OCI-LY7 (cell line): ENCODE measurements at regions not wholly inside any gene's neighbourhood (a gene's known extent, or its start where the extent isn't known, plus 50 kb on each side); places are given as distances from the start of the nearest gene placed in this dataset.

Experiments
- BruUV-seq: library from RNA; stranded (reverse); fragments of 400-500 nt; replicated peaks from 2 replicates; lab custom pipeline; 2021; lab: Mats Ljungman, UMichigan
- CTCF ChIA-PET: fragments of 300-600 bp; sonication (Branson Sonifier 250); formaldehyde crosslinking; loops from one replicate; lab custom pipeline; 2022; ENCODE audit warnings: antibody characterized with exemption; ENCODE audit not compliant: unreplicated experiment; lab: Charles Lee
- POLR2A ChIA-PET: fragments of 300-600 bp; sonication (Branson Sonifier 250); formaldehyde crosslinking; loops from one replicate; lab custom pipeline; 2022; ENCODE audit warnings: antibody characterized with exemption; lab: Charles Lee
- DNase-seq: peaks from one replicate; pipeline ENCODE4 v3.0.0-alpha.2; 2015; ENCODE audit warnings: low spot score
- H2AFZ ChIP-seq: fragments of 200-600 bp; sonication (generic), shearing (Covaris generic); 2 replicates; pipeline ENCODE4 v1.6.1; 2014; ENCODE audit warnings: mild to moderate bottlenecking, antibody characterized with exemption, low read length, moderate library complexity
- H3K27ac ChIP-seq: fragments of 200-600 bp; sonication (generic); 2 replicates; pipeline ENCODE4 v1.5.1; 2014; ENCODE audit warnings: mixed run types, low read depth, mild to moderate bottlenecking, moderate library complexity, low read length, inconsistent platforms; ENCODE audit not compliant: poor library complexity, severe bottlenecking
- H3K36me3 ChIP-seq: fragments of 200-600 bp; sonication (generic); 2 replicates; pipeline ENCODE4 v1.6.1; 2014; ENCODE audit warnings: mild to moderate bottlenecking, antibody characterized with exemption, low read length, moderate library complexity, mixed read lengths; ENCODE audit not compliant: insufficient read depth
- H3K4me1 ChIP-seq: fragments of 200-600 bp; sonication (generic); 2 replicates; pipeline ENCODE4 v1.5.1; 2014; ENCODE audit warnings: mild to moderate bottlenecking, low read length; ENCODE audit not compliant: insufficient read depth, poor library complexity, severe bottlenecking
- H3K4me2 ChIP-seq: fragments of 200-600 bp; sonication (generic); 2 replicates; pipeline ENCODE4 v1.6.1; 2014; ENCODE audit warnings: mild to moderate bottlenecking, low read length
- H3K4me3 ChIP-seq: fragments of 200-600 bp; sonication (generic); 2 replicates; pipeline ENCODE4 v1.5.1; 2014; ENCODE audit warnings: mild to moderate bottlenecking, low read depth, low read length; ENCODE audit not compliant: poor library complexity, severe bottlenecking
- H3K79me2 ChIP-seq: fragments of 200-600 bp; sonication (generic); 2 replicates; pipeline ENCODE4 v1.6.1; 2016; ENCODE audit warnings: low read depth, mild to moderate bottlenecking, low read length, moderate library complexity, mixed read lengths; ENCODE audit not compliant: insufficient read depth
- H3K9me2 ChIP-seq: fragments of 200-600 bp; sonication (generic); 2 replicates; pipeline ENCODE4 v1.6.1; 2016; ENCODE audit warnings: mild to moderate bottlenecking, low read length, mixed read lengths; ENCODE audit not compliant: insufficient read depth
- H3K9me3 ChIP-seq: fragments of 200-600 bp; sonication (generic); 2 replicates; pipeline ENCODE4 v1.6.1; 2014; ENCODE audit warnings: mild to moderate bottlenecking, mixed run types, low read length, mixed read lengths
- H4K20me1 ChIP-seq: fragments of 200-600 bp; sonication (generic); 2 replicates; pipeline ENCODE4 v1.6.1; 2014; ENCODE audit warnings: mild to moderate bottlenecking, antibody characterized with exemption, low read length, moderate library complexity, mixed read lengths; ENCODE audit not compliant: insufficient read depth
- EZH2phosphoT487 ChIP-seq: fragments of 200-600 bp; sonication (generic); IDR thresholded peaks from 2 replicates; pipeline ENCODE4 v1.6.1; 2018; ENCODE audit warnings: low read depth, borderline replicate concordance, mild to moderate bottlenecking, mixed run types, antibody characterized with exemption, low read length, moderate library complexity, mixed read lengths
- intact Hi-C: fragments of 100-400 bp; cut with micrococcal nuclease; formaldehyde crosslinking; loops from one replicate; pipeline ENCODE4 v1.10.0; 2022; ENCODE audit not compliant: unreplicated experiment
- TF ChIP-seq, protein P1 (sequence below): fragments of 200-600 bp; sonication (generic); conservative IDR thresholded peaks from 2 replicates; pipeline ENCODE4 v1.5.1; 2014; ENCODE audit warnings: mild to moderate bottlenecking, antibody characterized with exemption, low read length, moderate library complexity, mixed read lengths

DNA sequence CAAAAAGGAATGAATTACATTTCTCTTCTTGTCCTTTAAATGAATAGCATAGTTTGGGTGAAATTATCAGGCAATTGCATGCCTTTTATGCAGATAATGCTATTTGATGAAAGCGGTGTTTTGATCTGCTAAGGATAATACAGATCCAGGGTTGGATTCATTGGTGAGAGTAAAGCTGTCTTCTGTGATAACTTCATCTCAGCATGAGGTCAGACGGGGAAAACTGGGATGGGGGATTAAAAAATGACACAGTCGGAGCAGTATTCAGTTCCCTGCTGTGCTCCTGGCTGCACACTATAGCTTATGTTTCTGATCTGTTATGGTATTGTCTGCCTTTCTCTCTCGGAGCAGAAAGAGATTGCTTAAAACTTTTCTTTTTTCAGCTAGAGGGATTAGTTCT lies 105.9 kb upstream of the TENM3 start:
- Histone ChIP-seq H3K4me3 (no peak overlapping the region), H3K4me1 (no peaks in the 10 kb centered on the region), H4K20me1 (no peaks in the 10 kb centered on the region), H3K27ac (no peak overlapping the region), H2AFZ (no peak overlapping the region), H3K9me3 (no peaks in the 10 kb centered on the region), H3K36me3 (no peaks in the 10 kb centered on the region), H3K4me2 (no peak overlapping the region), H3K9me2 (no peaks in the 10 kb centered on the region), H3K79me2 (no peaks in the 10 kb centered on the region)
- TF ChIP-seq, protein P1, sequence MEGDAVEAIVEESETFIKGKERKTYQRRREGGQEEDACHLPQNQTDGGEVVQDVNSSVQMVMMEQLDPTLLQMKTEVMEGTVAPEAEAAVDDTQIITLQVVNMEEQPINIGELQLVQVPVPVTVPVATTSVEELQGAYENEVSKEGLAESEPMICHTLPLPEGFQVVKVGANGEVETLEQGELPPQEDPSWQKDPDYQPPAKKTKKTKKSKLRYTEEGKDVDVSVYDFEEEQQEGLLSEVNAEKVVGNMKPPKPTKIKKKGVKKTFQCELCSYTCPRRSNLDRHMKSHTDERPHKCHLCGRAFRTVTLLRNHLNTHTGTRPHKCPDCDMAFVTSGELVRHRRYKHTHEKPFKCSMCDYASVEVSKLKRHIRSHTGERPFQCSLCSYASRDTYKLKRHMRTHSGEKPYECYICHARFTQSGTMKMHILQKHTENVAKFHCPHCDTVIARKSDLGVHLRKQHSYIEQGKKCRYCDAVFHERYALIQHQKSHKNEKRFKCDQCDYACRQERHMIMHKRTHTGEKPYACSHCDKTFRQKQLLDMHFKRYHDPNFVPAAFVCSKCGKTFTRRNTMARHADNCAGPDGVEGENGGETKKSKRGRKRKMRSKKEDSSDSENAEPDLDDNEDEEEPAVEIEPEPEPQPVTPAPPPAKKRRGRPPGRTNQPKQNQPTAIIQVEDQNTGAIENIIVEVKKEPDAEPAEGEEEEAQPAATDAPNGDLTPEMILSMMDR, result no peak
- TF ChIP-seq EZH2phosphoT487, result no peak
- CTCF ChIA-PET, result no interaction called here
- BruUV-seq, result no TSS peak
- intact Hi-C loops, result no loop called here
- no peak for DNase-seq
- POLR2A ChIA-PET, result interaction anchor here (1.0 to 1.5 kb wide), 3 partner anchors 8 to 76 kb away, joined by 3 to 4 read pairs (median 3); no protein-coding TSS in a partner anchor

DNA sequence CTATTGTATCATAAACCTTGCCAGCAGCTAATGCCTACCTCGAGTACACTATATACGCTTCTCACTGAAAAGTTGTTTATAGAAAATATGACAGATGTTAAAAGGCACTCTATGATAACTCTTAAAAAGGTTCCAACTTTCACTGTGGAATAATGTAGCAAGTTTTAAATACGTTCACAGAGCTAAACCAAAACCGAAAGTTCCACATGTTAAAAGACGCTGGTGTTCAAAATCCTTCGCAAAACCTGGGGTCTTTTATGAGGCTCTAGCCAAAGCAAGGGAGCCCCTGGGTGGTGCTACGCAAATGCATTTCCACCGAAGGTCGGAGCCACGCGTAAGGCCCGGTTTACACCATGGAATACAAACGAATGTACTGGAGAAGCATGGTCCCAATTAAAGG lies 103.7 kb upstream of the TENM3 start:
- H3K4me3 ChIP-seq, result no peak overlapping the region
- H3K4me1 ChIP-seq, result no peaks in the 10 kb centered on the region
- H3K9me3 ChIP-seq, result no peaks in the 10 kb centered on the region
- ChIA-PET POLR2A (interaction anchor here (0.7 kb wide), 1 partner anchor 12 kb away, joined by 5 read pairs; no protein-coding TSS in a partner anchor), CTCF (no interaction called here)
- H3K79me2 ChIP-seq, result no peaks in the 10 kb centered on the region
- no peaks in the 10 kb centered on the region for H3K36me3 ChIP-seq
- H4K20me1 ChIP-seq, result no peaks in the 10 kb centered on the region
- no peak overlapping the region for H3K4me2 ChIP-seq
- no peak for DNase-seq
- no peaks in the 10 kb centered on the region for H3K9me2 ChIP-seq
- TF ChIP-seq, protein P1, result no peak
- no peak for TF ChIP-seq EZH2phosphoT487
- no peak overlapping the region for H3K27ac ChIP-seq
- no TSS peak for BruUV-seq
- H2AFZ ChIP-seq, result no peak overlapping the region
- intact Hi-C loops, result no loop called here

DNA sequence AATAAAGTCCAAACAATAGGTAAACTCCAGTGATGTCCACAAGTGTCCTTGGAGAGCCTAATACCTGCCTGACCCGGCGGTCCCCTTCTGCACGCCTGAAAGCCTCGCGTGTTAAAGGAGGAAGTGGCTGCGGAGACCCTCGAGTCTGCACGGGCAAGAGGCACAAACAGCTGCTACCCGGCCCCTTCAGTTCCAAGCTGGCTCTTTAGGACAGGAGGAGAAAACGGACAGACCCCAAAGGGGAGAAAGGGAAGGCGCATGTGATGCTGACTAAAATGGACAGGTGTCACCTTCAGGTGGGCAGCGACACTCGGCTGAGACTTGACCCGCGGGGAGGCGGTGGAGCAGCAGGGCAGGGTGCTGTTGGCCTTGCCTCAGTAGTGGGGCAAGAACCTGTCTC lies 102.7 kb upstream of the TENM3 start:
- H3K4me1 ChIP-seq, result no peaks in the 10 kb centered on the region
- no peaks in the 10 kb centered on the region for H4K20me1 ChIP-seq
- H3K4me3 ChIP-seq, result no peak overlapping the region
- H2AFZ ChIP-seq, result no peak overlapping the region
- ChIA-PET CTCF (no interaction called here), POLR2A (no interaction called here)
- H3K9me2 ChIP-seq, result no peaks in the 10 kb centered on the region
- H3K4me2 ChIP-seq, result no peak overlapping the region
- TF ChIP-seq, protein P1, result no peak
- TF ChIP-seq EZH2phosphoT487, result no peak
- H3K36me3 ChIP-seq, result no peaks in the 10 kb centered on the region
- no peak overlapping the region for H3K27ac ChIP-seq
- no peaks in the 10 kb centered on the region for H3K9me3 ChIP-seq
- DNase-seq, result no peak
- intact Hi-C loops, result no loop called here
- H3K79me2 ChIP-seq, result no peaks in the 10 kb centered on the region
- no TSS peak for BruUV-seq
